Fibroblast of villous mesenchyme (primary cell): ENCODE measurements at regions not wholly inside any gene's neighbourhood (a gene's known extent, or its start where the extent isn't known, plus 50 kb on each side); places are given as distances from the start of the nearest gene placed in this dataset.

Experiments used
- DNase-seq: peaks from one replicate; pipeline ENCODE4 v3.0.0-alpha.2; 2010; ENCODE audit warnings: low read depth
- H3K4me3 ChIP-seq: 2 replicates; pipeline ENCODE4 v1.5.1; 2011; ENCODE audit warnings: low read depth, mild to moderate bottlenecking, low read length
- TF ChIP-seq, protein P1 (sequence below): IDR thresholded peaks from 2 replicates; pipeline ENCODE4 v1.5.1; 2012; ENCODE audit warnings: low read depth, mild to moderate bottlenecking, low read length; ENCODE audit not compliant: insufficient read depth

DNA sequence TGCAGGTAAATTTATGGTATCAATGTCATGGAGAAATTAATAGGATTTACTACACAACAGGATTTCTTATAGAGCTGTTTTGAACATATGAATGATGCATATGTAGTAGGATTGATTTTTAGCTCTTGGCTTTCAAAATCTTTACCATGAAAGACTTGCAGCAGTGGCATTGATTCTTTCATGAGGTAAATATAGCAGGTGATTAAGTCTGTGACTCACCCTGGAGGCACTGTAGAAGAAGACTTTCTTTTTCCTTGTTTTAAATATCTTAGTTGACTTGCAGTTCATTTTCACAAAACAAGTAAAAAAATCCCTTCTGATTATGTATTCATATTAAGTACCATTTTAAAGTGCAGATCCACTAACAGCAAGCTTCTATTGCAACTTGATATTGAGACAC, 463.0 kb downstream of the FBXO15 start:
- H3K4me3 ChIP-seq: no peak overlapping the region
- TF ChIP-seq, protein P1, sequence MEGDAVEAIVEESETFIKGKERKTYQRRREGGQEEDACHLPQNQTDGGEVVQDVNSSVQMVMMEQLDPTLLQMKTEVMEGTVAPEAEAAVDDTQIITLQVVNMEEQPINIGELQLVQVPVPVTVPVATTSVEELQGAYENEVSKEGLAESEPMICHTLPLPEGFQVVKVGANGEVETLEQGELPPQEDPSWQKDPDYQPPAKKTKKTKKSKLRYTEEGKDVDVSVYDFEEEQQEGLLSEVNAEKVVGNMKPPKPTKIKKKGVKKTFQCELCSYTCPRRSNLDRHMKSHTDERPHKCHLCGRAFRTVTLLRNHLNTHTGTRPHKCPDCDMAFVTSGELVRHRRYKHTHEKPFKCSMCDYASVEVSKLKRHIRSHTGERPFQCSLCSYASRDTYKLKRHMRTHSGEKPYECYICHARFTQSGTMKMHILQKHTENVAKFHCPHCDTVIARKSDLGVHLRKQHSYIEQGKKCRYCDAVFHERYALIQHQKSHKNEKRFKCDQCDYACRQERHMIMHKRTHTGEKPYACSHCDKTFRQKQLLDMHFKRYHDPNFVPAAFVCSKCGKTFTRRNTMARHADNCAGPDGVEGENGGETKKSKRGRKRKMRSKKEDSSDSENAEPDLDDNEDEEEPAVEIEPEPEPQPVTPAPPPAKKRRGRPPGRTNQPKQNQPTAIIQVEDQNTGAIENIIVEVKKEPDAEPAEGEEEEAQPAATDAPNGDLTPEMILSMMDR: no peak
- no peak for DNase-seq

DNA sequence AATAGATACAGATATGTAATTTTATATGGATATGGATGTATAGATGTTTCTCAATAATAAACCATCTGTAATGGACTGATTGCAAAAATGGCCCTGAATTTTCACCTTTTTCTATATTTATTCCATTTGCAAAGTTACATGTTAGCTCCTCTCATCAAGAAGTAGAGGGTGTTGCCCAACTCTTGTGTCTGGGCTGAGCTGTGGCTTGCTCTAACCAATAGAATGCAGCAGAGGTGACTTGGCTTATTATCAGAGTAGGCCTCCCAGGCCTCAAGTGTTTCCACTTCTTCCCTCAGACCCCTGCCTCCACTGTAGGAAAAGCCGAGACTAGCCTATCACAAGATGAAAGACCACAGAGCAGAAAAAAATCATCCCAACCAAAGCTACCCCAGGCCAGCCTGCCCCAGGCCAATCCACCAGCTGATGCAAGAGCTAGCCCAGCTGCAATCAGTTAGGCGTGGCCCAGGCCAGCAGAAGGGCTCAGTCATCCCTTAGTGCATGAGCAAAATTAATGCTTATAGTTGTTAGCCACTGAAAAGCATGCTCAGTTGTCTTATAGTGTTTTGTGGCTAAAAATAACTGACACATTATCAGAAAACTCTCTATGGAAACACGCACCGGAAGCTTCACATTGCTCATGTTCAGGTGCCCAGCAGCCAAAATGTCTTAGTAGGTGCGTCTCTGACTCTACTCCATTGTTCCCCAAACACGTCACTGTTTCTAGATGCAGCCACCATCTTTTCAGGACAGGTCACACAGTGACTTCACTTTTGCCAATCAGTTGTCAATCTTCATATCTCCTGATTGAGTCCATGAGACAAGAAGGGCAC, 464.0 kb downstream of the FBXO15 start:
- H3K4me3 ChIP-seq: no peak overlapping the region
- DNase-seq: peak; percentile 22
- TF ChIP-seq, protein P1: no peak

DNA sequence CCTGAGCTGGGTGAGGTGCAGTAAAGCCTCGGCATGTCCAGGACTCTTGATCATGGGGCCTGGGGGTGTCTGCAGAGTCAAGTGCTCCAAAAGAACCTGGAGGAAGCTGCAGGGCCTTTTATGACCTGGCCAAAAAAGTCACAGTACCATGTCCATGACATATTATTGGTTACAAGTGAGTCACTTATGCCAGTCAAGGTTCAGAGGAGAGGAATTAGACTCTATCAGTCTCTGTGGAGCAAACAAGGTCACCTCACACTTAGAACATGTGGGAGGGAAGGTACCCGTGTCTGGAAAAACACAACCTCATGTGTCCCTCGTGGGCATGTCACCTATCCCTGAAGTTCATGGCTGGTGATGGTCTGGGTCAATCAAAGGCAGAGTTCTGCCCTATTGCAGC, 465.7 kb downstream of the FBXO15 start:
- no peak for DNase-seq
- H3K4me3 ChIP-seq: no peak overlapping the region
- TF ChIP-seq, protein P1: no peak

DNA sequence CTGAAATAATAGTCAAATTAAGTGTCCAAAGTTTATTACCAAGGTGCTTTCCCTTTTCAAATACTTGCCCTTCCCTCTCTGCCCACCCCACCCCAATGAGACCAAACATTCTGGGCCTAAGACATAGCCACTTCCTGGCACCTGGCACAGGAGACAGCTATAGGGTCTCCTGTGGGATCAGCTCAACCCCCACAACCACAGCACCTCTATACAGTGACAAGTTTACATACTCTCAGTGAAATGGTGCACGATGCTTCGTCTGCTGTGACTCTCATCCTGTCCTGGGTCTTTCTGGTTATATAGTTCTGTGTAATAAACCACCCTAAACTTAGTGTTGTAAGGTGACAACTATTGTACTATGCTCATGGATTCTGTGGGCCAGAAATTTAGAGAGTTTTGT, 466.2 kb downstream of the FBXO15 start:
- no peak overlapping the region for H3K4me3 ChIP-seq
- TF ChIP-seq, protein P1: no peak
- DNase-seq: no peak

DNA sequence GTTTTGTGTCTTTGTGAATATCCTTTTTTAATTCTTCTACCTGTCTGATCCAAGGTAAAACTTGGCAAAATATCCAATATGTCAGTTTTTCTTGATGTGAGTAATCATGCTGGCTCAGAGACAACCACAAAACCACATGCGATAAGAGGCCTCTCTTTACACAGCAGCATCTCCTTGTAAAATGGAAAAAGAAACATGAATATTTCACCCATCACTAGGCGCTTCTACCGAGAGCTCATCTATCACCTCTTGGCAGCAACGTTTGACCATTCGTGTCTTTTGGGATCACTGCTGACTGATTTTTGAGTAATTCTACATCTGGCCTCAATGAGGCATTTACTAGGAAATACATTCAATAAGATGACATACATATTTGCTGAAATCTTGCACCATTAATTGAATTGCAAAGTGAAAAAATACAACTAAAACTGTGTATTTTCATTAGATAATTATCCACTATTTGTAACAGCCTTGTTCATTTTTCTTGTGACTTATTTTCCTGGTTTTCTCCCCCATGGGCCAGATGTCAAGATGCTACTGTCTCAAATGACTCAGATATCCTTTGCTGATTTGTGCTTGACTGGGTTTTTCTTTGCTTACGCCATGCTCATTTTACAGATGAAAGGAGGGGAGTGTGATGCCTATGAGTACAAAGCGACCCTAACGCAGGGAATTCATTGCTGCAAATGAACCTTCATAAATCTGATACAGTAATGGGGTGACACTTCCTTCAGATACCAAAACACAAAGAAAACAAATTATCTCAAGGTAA, 467.5 kb downstream of the FBXO15 start:
- peak; percentile 37 for DNase-seq
- TF ChIP-seq, protein P1: no peak

DNA sequence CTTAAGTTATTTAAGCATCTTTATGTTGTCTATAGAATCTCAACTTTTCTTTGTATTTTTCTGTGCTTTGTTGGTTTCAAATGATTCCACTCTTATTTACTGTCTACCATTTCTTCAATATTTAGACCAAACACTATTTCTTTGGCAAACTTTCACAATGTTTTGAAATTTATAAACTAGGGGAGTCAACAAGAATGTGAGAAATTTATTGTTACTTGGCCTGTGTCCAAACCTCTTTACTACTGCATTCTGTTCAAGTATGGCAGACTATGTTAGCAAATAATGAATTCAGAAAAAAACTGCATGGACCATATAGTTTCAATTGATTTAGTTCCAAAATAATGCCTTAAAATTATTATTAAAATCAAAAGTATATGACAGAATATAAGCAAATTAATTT, 470.2 kb downstream of the FBXO15 start:
- peak; percentile 52 for DNase-seq
- H3K4me3 ChIP-seq: no peak overlapping the region

More for the DNA sequence above, 467.5 kb downstream of the FBXO15 start:
- H3K4me3 ChIP-seq: no peak overlapping the region

More for the DNA sequence above, 470.2 kb downstream of the FBXO15 start:
- TF ChIP-seq, protein P1: no peak
